HEK293 (cell line): ENCODE measurements at regions not wholly inside any gene's neighbourhood (a gene's known extent, or its start where the extent isn't known, plus 50 kb on each side); places are given as distances from the start of the nearest gene placed in this dataset.

Source experiments
- CTCF ChIA-PET: fragments of 350-600 bp; formaldehyde crosslinking; extraction: SDS; loops from one replicate; lab custom pipeline; 2021; ENCODE audit warnings: antibody characterized with exemption; lab: Yijun Ruan, JAX
- POLR2A ChIA-PET: fragments of 300-600 bp; formaldehyde crosslinking; extraction: SDS; loops from one replicate; lab custom pipeline; 2020; ENCODE audit warnings: antibody characterized with exemption, inconsistent platforms; lab: Yijun Ruan, JAX
- H3K27ac ChIP-seq: fragments of 200-500 bp; sonication (Bioruptor generic); 2 replicates; pipeline ENCODE4 v1.5.1; 2014; ENCODE audit warnings: low read depth, low read length, control low read depth, inconsistent platforms; ENCODE audit errors: extremely low read depth
- H3K36me3 ChIP-seq, 2 experiments: fragments of 200-500 bp in 1 of 2; sonication (Bioruptor generic) in 1 of 2; 1 replicate in 1 of 2; 2 replicates in 1 of 2; pipeline ENCODE4 v1.5.1; 2014 to 2017; ENCODE audit warnings: inconsistent platforms in 2 of 2, low read length in 2 of 2; ENCODE audit not compliant: control insufficient read depth in 2 of 2, insufficient read depth in 1 of 2
- H3K4me1 ChIP-seq: fragments of 200-500 bp; sonication (Bioruptor generic); 2 replicates; pipeline ENCODE4 v1.5.1; 2014; ENCODE audit warnings: mild to moderate bottlenecking, low read length, inconsistent platforms; ENCODE audit not compliant: control insufficient read depth, insufficient read depth
- H3K4me3 ChIP-seq: 2 replicates; pipeline ENCODE4 v1.5.1; 2011; ENCODE audit warnings: low read depth, mild to moderate bottlenecking, control low read depth, low read length, moderate library complexity
- H3K9me3 ChIP-seq: fragments of 200-500 bp; sonication (Bioruptor generic); 2 replicates; pipeline ENCODE4 v1.5.1; 2014; ENCODE audit warnings: low read depth, low read length, inconsistent platforms; ENCODE audit not compliant: control insufficient read depth, insufficient read depth
- INSM2 ChIP-seq: fragments of 450-650 bp; formaldehyde crosslinking; IDR thresholded peaks from 2 replicates; pipeline ENCODE4 v1.5.1; 2016; ENCODE audit warnings: missing biosample characterization, missing genetic modification characterization
- KLF16 ChIP-seq: fragments of 450-650 bp; formaldehyde crosslinking; IDR thresholded peaks from 2 replicates; pipeline ENCODE4 v1.5.1; 2017; ENCODE audit warnings: missing biosample characterization, missing genetic modification characterization
- PATZ1 ChIP-seq: fragments of 450-650 bp; formaldehyde crosslinking; IDR thresholded peaks from 2 replicates; pipeline ENCODE4 v1.5.1; 2016; ENCODE audit warnings: missing biosample characterization, missing genetic modification characterization
- SCRT1 ChIP-seq: fragments of 450-650 bp; formaldehyde crosslinking; IDR thresholded peaks from 2 replicates; pipeline ENCODE4 v1.5.1; 2016; ENCODE audit warnings: missing biosample characterization, missing genetic modification characterization, borderline replicate concordance
- SP3 ChIP-seq: fragments of 450-650 bp; formaldehyde crosslinking; IDR thresholded peaks from 2 replicates; pipeline ENCODE4 v1.5.1; 2016; ENCODE audit warnings: missing biosample characterization, missing genetic modification characterization
- ZBTB44 ChIP-seq: fragments of 450-650 bp; IDR thresholded peaks from 2 replicates; pipeline ENCODE4 v1.5.1; 2018; ENCODE audit warnings: missing biosample characterization, mild to moderate bottlenecking, missing genetic modification characterization
- ZFP37 ChIP-seq: fragments of 450-650 bp; formaldehyde crosslinking; IDR thresholded peaks from 2 replicates; pipeline ENCODE4 v1.5.1; 2016; ENCODE audit warnings: missing biosample characterization, missing genetic modification characterization
- ZNF10 ChIP-seq: fragments of 450-650 bp; formaldehyde crosslinking; IDR thresholded peaks from 2 replicates; pipeline ENCODE4 v1.5.1; 2017; ENCODE audit warnings: missing biosample characterization, missing genetic modification characterization
- ZNF132 ChIP-seq: fragments of 450-650 bp; formaldehyde crosslinking; IDR thresholded peaks from 2 replicates; pipeline ENCODE4 v1.5.1; 2017; ENCODE audit warnings: missing biosample characterization, missing genetic modification characterization, borderline replicate concordance
- ZNF140 ChIP-seq: fragments of 450-650 bp; formaldehyde crosslinking; IDR thresholded peaks from 2 replicates; pipeline ENCODE4 v1.5.1; 2016; ENCODE audit warnings: missing biosample characterization, missing genetic modification characterization
- ZNF148 ChIP-seq: fragments of 450-650 bp; formaldehyde crosslinking; IDR thresholded peaks from 2 replicates; pipeline ENCODE4 v1.5.0; 2017; ENCODE audit warnings: missing biosample characterization, missing genetic modification characterization, borderline replicate concordance
- ZNF16 ChIP-seq: fragments of 450-650 bp; formaldehyde crosslinking; IDR thresholded peaks from 2 replicates; pipeline ENCODE4 v1.5.1; 2016; ENCODE audit warnings: low read depth, missing biosample characterization, missing genetic modification characterization
- ZNF175 ChIP-seq: fragments of 450-650 bp; formaldehyde crosslinking; IDR thresholded peaks from 2 replicates; pipeline ENCODE4 v1.5.1; 2016; ENCODE audit warnings: missing biosample characterization, missing genetic modification characterization
- ZNF292 ChIP-seq: fragments of 450-650 bp; formaldehyde crosslinking; IDR thresholded peaks from 2 replicates; pipeline ENCODE4 v1.5.1; 2016; ENCODE audit warnings: low read depth, missing biosample characterization, missing genetic modification characterization, borderline replicate concordance
- ZNF423 ChIP-seq: fragments of 450-650 bp; formaldehyde crosslinking; IDR thresholded peaks from 2 replicates; pipeline ENCODE4 v1.5.1; 2016; ENCODE audit warnings: missing biosample characterization, missing genetic modification characterization
- ZNF473 ChIP-seq: fragments of 450-650 bp; formaldehyde crosslinking; IDR thresholded peaks from 2 replicates; pipeline ENCODE4 v1.5.1; 2017; ENCODE audit warnings: missing biosample characterization, missing genetic modification characterization
- ZNF600 ChIP-seq: fragments of 450-650 bp; formaldehyde crosslinking; IDR thresholded peaks from 2 replicates; pipeline ENCODE4 v1.5.1; 2016; ENCODE audit warnings: missing biosample characterization, missing genetic modification characterization
- ZNF645 ChIP-seq: fragments of 450-650 bp; formaldehyde crosslinking; IDR thresholded peaks from 2 replicates; pipeline ENCODE4; 2016; ENCODE audit warnings: missing biosample characterization, missing genetic modification characterization
- ZNF660 ChIP-seq: fragments of 450-650 bp; IDR thresholded peaks from 2 replicates; pipeline ENCODE4 v1.5.1; 2018; ENCODE audit warnings: missing biosample characterization, mild to moderate bottlenecking, missing genetic modification characterization
- ZNF664 ChIP-seq: fragments of 450-650 bp; formaldehyde crosslinking; IDR thresholded peaks from 2 replicates; pipeline ENCODE4 v1.5.1; 2016; ENCODE audit warnings: missing biosample characterization, missing genetic modification characterization
- ZNF792 ChIP-seq: fragments of 450-650 bp; formaldehyde crosslinking; IDR thresholded peaks from 2 replicates; pipeline ENCODE4 v1.5.1; 2016; ENCODE audit warnings: missing biosample characterization, missing genetic modification characterization
- ZSCAN18 ChIP-seq: fragments of 450-650 bp; formaldehyde crosslinking; IDR thresholded peaks from 2 replicates; pipeline ENCODE4 v1.5.1; 2016; ENCODE audit warnings: missing biosample characterization, missing genetic modification characterization

GRCh38 chr5:174793684-174794328, 69.4 kb downstream of the MSX2 start (continued):
- TF ChIP-seq INSM2, result no peak
- TF ChIP-seq ZNF664 (tag by site-specific recombination), result no peak
- TF ChIP-seq SCRT1 (tag by site-specific recombination), result no peak
- no peak for TF ChIP-seq ZNF423 (tag by site-specific recombination)
- TF ChIP-seq ZNF140 (tag by site-specific recombination), result no peak
- peak; percentile 23; the same call in 1 of the 2 replicates for TF ChIP-seq PATZ1 (tag by site-specific recombination)
- TF ChIP-seq ZNF660 (tag by site-specific recombination), result no peak
- TF ChIP-seq ZFP37 (tag by site-specific recombination), result no peak
- TF ChIP-seq ZNF473 (tag by site-specific recombination), result no peak
- no peak for TF ChIP-seq SP3 (tag by site-specific recombination)
- TF ChIP-seq ZNF148 (tag by site-specific recombination), result no peak
- TF ChIP-seq, all 188 proteins: peak for 19

- H3K4me1 ChIP-seq, result no peaks in the 10 kb centered on the region
- ChIA-PET CTCF (interaction anchor here (0.6 to 6.3 kb wide), 16 partner anchors 10 to 747 kb away, joined by 3 to 58 read pairs (median 4); partner anchors contain the start of gene NSG2), POLR2A (no interaction called here)
- no peaks in the 10 kb centered on the region for H3K9me3 ChIP-seq
- no peak overlapping the region for H3K4me3 ChIP-seq
- H3K27ac ChIP-seq, result no peak overlapping the region
- H3K36me3 ChIP-seq, result no peaks in the 10 kb centered on the region
- no peak for TF ChIP-seq KLF16
- no peak for TF ChIP-seq ZNF600
- no peak for TF ChIP-seq ZNF132 (tag by site-specific recombination)
- TF ChIP-seq ZNF792, result no peak
- TF ChIP-seq ZNF175 (tag by site-specific recombination), result no peak
- TF ChIP-seq ZBTB44, result no peak
- no peak for TF ChIP-seq ZNF292 (tag by site-specific recombination)
- TF ChIP-seq ZNF664 (tag by site-specific recombination), result no peak
- no peak for TF ChIP-seq ZNF10 (tag by site-specific recombination)
- TF ChIP-seq ZNF645, result no peak
- no peak for TF ChIP-seq ZNF473 (tag by site-specific recombination)
- no peak for TF ChIP-seq ZSCAN18 (tag by site-specific recombination)
- TF ChIP-seq ZNF16, result no peak
These were observed 68.7 kb downstream of the MSX2 start for GRCh38 chr5:174793076-174793475.
